Mammary epithelial cell (primary cell): ENCODE measurements at regions not wholly inside any gene's neighbourhood (a gene's known extent, or its start where the extent isn't known, plus 50 kb on each side); places are given as distances from the start of the nearest gene placed in this dataset.

Experiments
- EZH2 ChIP-seq: IDR thresholded peaks from 2 replicates; pipeline ENCODE4 v1.6.1; 2012; ENCODE audit warnings: low read length, inconsistent platforms, borderline replicate concordance
- TF ChIP-seq, protein P1 (sequence below), 2 donors: IDR thresholded peaks in 1 of 2; conservative IDR thresholded peaks in 1 of 2; 2 replicates each; pipeline ENCODE4 v1.5.1; 2011 to 2012; ENCODE audit warnings: inconsistent platforms in 2 of 2, low read length in 2 of 2, mild to moderate bottlenecking in 2 of 2, control low read depth in 1 of 2, low read depth in 1 of 2; ENCODE audit not compliant: insufficient read depth in 1 of 2; ENCODE audit errors: extremely low read depth in 1 of 2

DNA sequence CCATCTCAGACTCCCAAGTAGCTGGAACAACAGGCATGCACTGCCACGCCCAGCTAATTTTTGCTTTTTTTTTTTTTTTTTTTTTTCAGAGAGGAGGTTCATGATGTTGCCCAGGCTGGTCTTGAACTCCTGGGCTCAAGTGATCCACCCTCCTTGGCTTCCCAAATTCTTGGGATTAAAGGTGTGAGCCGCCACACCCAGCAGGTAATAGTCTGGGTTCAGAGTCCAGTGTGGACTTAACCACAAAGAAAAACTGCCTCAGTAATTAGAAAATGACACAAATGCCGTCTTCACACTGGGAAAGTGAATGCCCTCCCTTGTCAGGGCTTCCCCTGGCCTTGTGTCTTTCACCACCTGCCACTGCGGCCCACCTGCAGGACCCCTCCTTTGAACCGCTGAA, 101.1 kb downstream of the RAB11FIP2 start:
- TF ChIP-seq, protein P1, sequence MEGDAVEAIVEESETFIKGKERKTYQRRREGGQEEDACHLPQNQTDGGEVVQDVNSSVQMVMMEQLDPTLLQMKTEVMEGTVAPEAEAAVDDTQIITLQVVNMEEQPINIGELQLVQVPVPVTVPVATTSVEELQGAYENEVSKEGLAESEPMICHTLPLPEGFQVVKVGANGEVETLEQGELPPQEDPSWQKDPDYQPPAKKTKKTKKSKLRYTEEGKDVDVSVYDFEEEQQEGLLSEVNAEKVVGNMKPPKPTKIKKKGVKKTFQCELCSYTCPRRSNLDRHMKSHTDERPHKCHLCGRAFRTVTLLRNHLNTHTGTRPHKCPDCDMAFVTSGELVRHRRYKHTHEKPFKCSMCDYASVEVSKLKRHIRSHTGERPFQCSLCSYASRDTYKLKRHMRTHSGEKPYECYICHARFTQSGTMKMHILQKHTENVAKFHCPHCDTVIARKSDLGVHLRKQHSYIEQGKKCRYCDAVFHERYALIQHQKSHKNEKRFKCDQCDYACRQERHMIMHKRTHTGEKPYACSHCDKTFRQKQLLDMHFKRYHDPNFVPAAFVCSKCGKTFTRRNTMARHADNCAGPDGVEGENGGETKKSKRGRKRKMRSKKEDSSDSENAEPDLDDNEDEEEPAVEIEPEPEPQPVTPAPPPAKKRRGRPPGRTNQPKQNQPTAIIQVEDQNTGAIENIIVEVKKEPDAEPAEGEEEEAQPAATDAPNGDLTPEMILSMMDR (conservative IDR thresholded peaks at IDR 0.05 in 1 of 2, IDR thresholded peaks at IDR 0.05 in 1 of 2; ENCODE audit: extremely low read depth in 1 of 2, insufficient read depth in 1 of 2, low read depth in 1 of 2, low read length in 2 of 2) = no peak
- no peak for TF ChIP-seq EZH2
